ENCODE measurements at regions not wholly inside any gene's neighbourhood (a gene's known extent, or its start where the extent isn't known, plus 50 kb on each side); places are given as distances from the start of the nearest gene placed in this dataset.

- H3K36me3 ChIP-seq (ENCODE audit: insufficient read depth, low read length), result no peaks in the 10 kb centered on the region
- peaks cover 19% of the 10 kb centered on the region for H3K4me1 ChIP-seq (ENCODE audit: insufficient read depth, low read length)
- no peaks in the 10 kb centered on the region for H4K20me1 ChIP-seq (ENCODE audit: insufficient read depth, low read length)
- no peak overlapping the region for H3K4me3 ChIP-seq (ENCODE audit: insufficient read depth, low read length)
- H3K27ac ChIP-seq (ENCODE audit: low read depth, low read length), result peak overlapping the region; percentile 91
- no peaks in the 10 kb centered on the region for H3K9me3 ChIP-seq (ENCODE audit: low read depth, low read length)
- H2AFZ ChIP-seq (ENCODE audit: low read length), result peak overlapping the region; percentile 60
- H3K27me3 ChIP-seq (ENCODE audit: insufficient read depth, low read length), result no peaks in the 10 kb centered on the region
- peak; percentile 41 for TF ChIP-seq CTCF (IDR thresholded peaks at IDR 0.05; ENCODE audit: extremely low read depth, low read depth, low read length)
- H3K4me2 ChIP-seq (ENCODE audit: insufficient read depth, low read length), result peak overlapping the region; percentile 65
- no peaks in the 10 kb centered on the region for H3K79me2 ChIP-seq (ENCODE audit: insufficient read depth, low read length)
- DNase-seq (ENCODE audit: insufficient read length, low spot score, missing footprints), result peak; percentile 68
Observed at GRCh38 chr7:17651863-17652385, 288.4 kb downstream of the SNX13 start.

DNA sequence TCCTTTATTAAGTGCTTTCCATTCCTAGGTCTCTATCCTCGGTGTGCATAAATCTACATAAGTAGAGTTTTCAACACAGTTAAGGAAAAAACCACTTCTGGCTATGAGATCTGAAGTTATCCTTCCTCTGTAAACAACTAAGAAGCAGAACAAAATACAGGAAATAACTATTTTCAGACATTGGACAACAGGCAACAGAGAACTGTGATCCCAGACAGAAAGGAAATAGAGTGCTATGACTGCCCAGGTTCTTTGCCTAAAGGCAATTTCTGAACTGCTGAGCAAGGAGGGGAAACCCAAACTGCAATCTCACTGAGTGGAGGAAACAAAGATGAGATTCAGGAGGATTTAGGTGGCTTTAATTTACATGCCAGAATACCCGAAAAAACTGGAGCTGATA lies 285.4 kb downstream of the SNX13 start:
- Histone ChIP-seq H3K4me1 (ENCODE audit: insufficient read depth, low read length) (peaks cover 20% of the 10 kb centered on the region), H3K27me3 (ENCODE audit: insufficient read depth, low read length) (no peaks in the 10 kb centered on the region), H3K4me3 (ENCODE audit: insufficient read depth, low read length) (no peak overlapping the region), H3K4me2 (ENCODE audit: insufficient read depth, low read length) (no peak overlapping the region), H3K27ac (ENCODE audit: low read depth, low read length) (no peak overlapping the region), H3K79me2 (ENCODE audit: insufficient read depth, low read length) (no peaks in the 10 kb centered on the region), H3K9me3 (ENCODE audit: low read depth, low read length) (no peaks in the 10 kb centered on the region), H3K36me3 (ENCODE audit: insufficient read depth, low read length) (no peaks in the 10 kb centered on the region), H4K20me1 (ENCODE audit: insufficient read depth, low read length) (no peaks in the 10 kb centered on the region), H2AFZ (ENCODE audit: low read length) (peak overlapping the region; percentile 19)
- TF ChIP-seq CTCF (IDR thresholded peaks at IDR 0.05; ENCODE audit: extremely low read depth, low read depth, low read length), result no peak
- no peak for DNase-seq (ENCODE audit: insufficient read length, low spot score, missing footprints)

DNA sequence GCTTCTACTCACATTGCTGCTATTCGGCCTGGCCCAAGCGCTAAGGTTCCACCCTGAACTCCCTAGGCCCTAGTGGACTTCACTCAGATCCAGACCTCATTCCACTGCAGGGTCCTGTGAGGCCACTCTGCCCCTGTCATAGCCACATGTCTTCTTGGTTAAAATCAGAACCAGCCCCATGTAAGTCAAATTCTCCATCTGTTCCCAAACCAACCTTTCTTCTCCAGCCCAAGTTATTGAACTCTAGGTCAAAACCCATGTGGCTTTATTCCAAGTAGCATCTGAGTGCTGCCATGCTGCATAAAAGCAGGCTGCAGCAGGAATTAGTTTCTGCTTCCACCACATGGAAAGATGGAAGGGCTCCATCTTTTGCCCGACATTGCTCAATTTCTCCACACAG lies 281.2 kb downstream of the SNX13 start:
- H3K4me2 ChIP-seq (ENCODE audit: insufficient read depth, low read length), result no peak overlapping the region
- no peak overlapping the region for H2AFZ ChIP-seq (ENCODE audit: low read length)
- no peak overlapping the region for H3K4me3 ChIP-seq (ENCODE audit: insufficient read depth, low read length)
- DNase-seq (ENCODE audit: insufficient read length, low spot score, missing footprints), result no peak
- no peak overlapping the region for H3K27ac ChIP-seq (ENCODE audit: low read depth, low read length)
- no peaks in the 10 kb centered on the region for H3K79me2 ChIP-seq (ENCODE audit: insufficient read depth, low read length)
- H3K36me3 ChIP-seq (ENCODE audit: insufficient read depth, low read length), result no peaks in the 10 kb centered on the region
- no peaks in the 10 kb centered on the region for H4K20me1 ChIP-seq (ENCODE audit: insufficient read depth, low read length)
- no peak for TF ChIP-seq CTCF (IDR thresholded peaks at IDR 0.05; ENCODE audit: extremely low read depth, low read depth, low read length)
- H3K27me3 ChIP-seq (ENCODE audit: insufficient read depth, low read length), result no peaks in the 10 kb centered on the region
- peaks cover 32% of the 10 kb centered on the region for H3K4me1 ChIP-seq (ENCODE audit: insufficient read depth, low read length)
- H3K9me3 ChIP-seq (ENCODE audit: low read depth, low read length), result no peaks in the 10 kb centered on the region

GRCh38 chr7:17660116-17660515 lies 280.2 kb downstream of the SNX13 start:
- H3K27ac ChIP-seq (ENCODE audit: low read depth, low read length), result no peak overlapping the region
- DNase-seq (ENCODE audit: insufficient read length, low spot score, missing footprints), result no peak
- H3K4me1 ChIP-seq (ENCODE audit: insufficient read depth, low read length), result peaks cover 30% of the 10 kb centered on the region
- H3K4me2 ChIP-seq (ENCODE audit: insufficient read depth, low read length), result no peak overlapping the region
- no peaks in the 10 kb centered on the region for H3K9me3 ChIP-seq (ENCODE audit: low read depth, low read length)
- no peak for TF ChIP-seq CTCF (IDR thresholded peaks at IDR 0.05; ENCODE audit: extremely low read depth, low read depth, low read length)
- no peak overlapping the region for H3K4me3 ChIP-seq (ENCODE audit: insufficient read depth, low read length)
- no peaks in the 10 kb centered on the region for H3K36me3 ChIP-seq (ENCODE audit: insufficient read depth, low read length)
- no peaks in the 10 kb centered on the region for H4K20me1 ChIP-seq (ENCODE audit: insufficient read depth, low read length)
- H2AFZ ChIP-seq (ENCODE audit: low read length), result no peak overlapping the region
- no peaks in the 10 kb centered on the region for H3K79me2 ChIP-seq (ENCODE audit: insufficient read depth, low read length)
- H3K27me3 ChIP-seq (ENCODE audit: insufficient read depth, low read length), result no peaks in the 10 kb centered on the region
